ENCODE measurements at regions not wholly inside any gene's neighbourhood (a gene's known extent, or its start where the extent isn't known, plus 50 kb on each side); places are given as distances from the start of the nearest gene placed in this dataset.

GRCh38 chr6:25085756-25086155 is 150.0 kb upstream of the RIPOR2 start:
- no peaks in the 10 kb centered on the region for H3K27me3 ChIP-seq (ENCODE audit: control insufficient read depth in 2 of 2, insufficient read depth in 2 of 2, low read length in 2 of 2)
- H3K27ac ChIP-seq (ENCODE audit: low read depth in 2 of 2, low read length in 2 of 2) = no peak overlapping the region
- H3K4me3 ChIP-seq (ENCODE audit: low read length in 2 of 2) = no peak overlapping the region
- no peak overlapping the region for H3K9ac ChIP-seq (ENCODE audit: low read depth in 1 of 2, low read length in 2 of 2)
- H3K9me3 ChIP-seq (ENCODE audit: control insufficient read depth in 2 of 2, low read length in 2 of 2) = no peaks in the 10 kb centered on the region
- H3K4me1 ChIP-seq (ENCODE audit: control insufficient read depth in 2 of 2, insufficient read depth in 2 of 2, low read length in 2 of 2) = no peaks in the 10 kb centered on the region
- H3K36me3 ChIP-seq (ENCODE audit: control insufficient read depth in 2 of 2, insufficient read depth in 2 of 2, low read length in 2 of 2) = peaks cover 4 to 29% of the 10 kb centered on the region in 2 donors

DNA sequence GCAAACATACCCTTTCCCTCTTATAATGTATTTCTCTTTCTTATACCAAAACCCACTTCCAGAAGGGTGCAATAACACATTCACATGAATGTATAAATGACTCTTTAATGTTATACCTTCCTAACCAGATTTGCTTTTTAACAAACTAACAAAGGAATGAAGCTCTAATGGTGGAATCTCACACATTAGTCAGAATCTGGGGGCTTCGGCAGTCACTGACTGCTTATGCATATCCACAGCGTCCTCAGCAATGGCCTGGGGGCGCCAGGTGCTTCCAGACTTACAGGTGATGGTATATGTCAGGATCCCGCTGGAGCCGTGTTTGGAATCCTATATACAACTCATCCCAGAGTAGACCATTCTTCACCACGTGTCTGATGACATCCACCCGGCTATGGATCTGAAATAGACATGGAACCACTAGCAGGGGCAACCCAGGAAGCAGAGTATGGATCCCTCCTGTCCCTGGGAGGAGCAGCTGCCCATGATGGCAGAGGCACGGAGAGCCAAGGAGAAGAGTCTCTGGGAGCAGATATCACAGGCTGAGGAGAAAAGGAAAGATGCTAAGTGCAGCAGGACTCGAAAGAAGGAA is 150.8 kb upstream of the RIPOR2 start:
- Histone ChIP-seq H3K9ac (ENCODE audit: low read depth in 1 of 2, low read length in 2 of 2) (no peak overlapping the region), H3K4me1 (ENCODE audit: control insufficient read depth in 2 of 2, insufficient read depth in 2 of 2, low read length in 2 of 2) (no peaks in the 10 kb centered on the region), H3K36me3 (ENCODE audit: control insufficient read depth in 2 of 2, insufficient read depth in 2 of 2, low read length in 2 of 2) (peaks cover 10 to 34% of the 10 kb centered on the region in 2 donors), H3K27ac (ENCODE audit: low read depth in 2 of 2, low read length in 2 of 2) (no peak overlapping the region), H3K4me3 (ENCODE audit: low read length in 2 of 2) (no peak overlapping the region), H3K9me3 (ENCODE audit: control insufficient read depth in 2 of 2, low read length in 2 of 2) (no peaks in the 10 kb centered on the region), H3K27me3 (ENCODE audit: control insufficient read depth in 2 of 2, insufficient read depth in 2 of 2, low read length in 2 of 2) (no peaks in the 10 kb centered on the region)

GRCh38 chr6:25088513-25088912 is 152.8 kb upstream of the RIPOR2 start:
- Histone ChIP-seq H3K9me3 (ENCODE audit: control insufficient read depth in 2 of 2, low read length in 2 of 2) (no peaks in the 10 kb centered on the region), H3K9ac (ENCODE audit: low read depth in 1 of 2, low read length in 2 of 2) (no peak overlapping the region), H3K4me3 (ENCODE audit: low read length in 2 of 2) (no peak overlapping the region), H3K27me3 (ENCODE audit: control insufficient read depth in 2 of 2, insufficient read depth in 2 of 2, low read length in 2 of 2) (no peaks in the 10 kb centered on the region), H3K4me1 (ENCODE audit: control insufficient read depth in 2 of 2, insufficient read depth in 2 of 2, low read length in 2 of 2) (no peaks in the 10 kb centered on the region), H3K36me3 (ENCODE audit: control insufficient read depth in 2 of 2, insufficient read depth in 2 of 2, low read length in 2 of 2) (peaks cover 13 to 43% of the 10 kb centered on the region in 2 donors), H3K27ac (ENCODE audit: low read depth in 2 of 2, low read length in 2 of 2) (no peak overlapping the region)

- no peak overlapping the region for H3K27ac ChIP-seq (ENCODE audit: low read depth in 2 of 2, low read length in 2 of 2)
- no peak overlapping the region for H3K9ac ChIP-seq (ENCODE audit: low read depth in 1 of 2, low read length in 2 of 2)
- H3K36me3 ChIP-seq (ENCODE audit: control insufficient read depth in 2 of 2, insufficient read depth in 2 of 2, low read length in 2 of 2) = peaks cover 10 to 49% of the 10 kb centered on the region in 2 donors
- no peak overlapping the region for H3K4me3 ChIP-seq (ENCODE audit: low read length in 2 of 2)
- no peaks in the 10 kb centered on the region for H3K9me3 ChIP-seq (ENCODE audit: control insufficient read depth in 2 of 2, low read length in 2 of 2)
- no peaks in the 10 kb centered on the region for H3K4me1 ChIP-seq (ENCODE audit: control insufficient read depth in 2 of 2, insufficient read depth in 2 of 2, low read length in 2 of 2)
- no peaks in the 10 kb centered on the region for H3K27me3 ChIP-seq (ENCODE audit: control insufficient read depth in 2 of 2, insufficient read depth in 2 of 2, low read length in 2 of 2)
Observed at GRCh38 chr6:25089442-25089841, 153.7 kb upstream of the RIPOR2 start.

- Histone ChIP-seq H3K9me3 (ENCODE audit: control insufficient read depth in 2 of 2, low read length in 2 of 2) (no peaks in the 10 kb centered on the region), H3K9ac (ENCODE audit: low read depth in 1 of 2, low read length in 2 of 2) (no peak overlapping the region), H3K4me1 (ENCODE audit: control insufficient read depth in 2 of 2, insufficient read depth in 2 of 2, low read length in 2 of 2) (peaks cover 5 to 6% of the 10 kb centered on the region in 2 donors), H3K27me3 (ENCODE audit: control insufficient read depth in 2 of 2, insufficient read depth in 2 of 2, low read length in 2 of 2) (no peaks in the 10 kb centered on the region), H3K4me3 (ENCODE audit: low read length in 2 of 2) (no peak overlapping the region), H3K27ac (ENCODE audit: low read depth in 2 of 2, low read length in 2 of 2) (no peak overlapping the region), H3K36me3 (ENCODE audit: control insufficient read depth in 2 of 2, insufficient read depth in 2 of 2, low read length in 2 of 2) (peaks cover 16 to 41% of the 10 kb centered on the region in 2 donors)
Observed at GRCh38 chr6:25094726-25095125, 159.0 kb upstream of the RIPOR2 start.

DNA sequence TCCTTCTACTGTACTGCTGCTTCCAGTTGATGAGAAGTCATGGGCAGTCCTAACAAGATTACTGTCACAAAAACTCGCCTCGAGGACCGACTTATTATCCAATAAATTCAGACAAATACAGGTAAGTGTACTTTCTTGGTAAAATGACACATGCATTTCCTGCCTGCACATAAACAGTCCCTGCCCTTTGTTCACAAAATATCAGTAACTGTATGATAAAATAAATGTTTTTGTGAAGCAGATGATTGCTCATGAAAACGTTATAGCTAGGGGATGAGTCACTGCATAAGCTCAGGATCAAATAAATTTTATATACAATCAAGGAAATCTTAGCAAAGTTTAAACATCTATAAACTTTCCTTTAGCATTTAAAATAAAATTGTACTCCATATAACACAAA is 164.5 kb upstream of the RIPOR2 start:
- Histone ChIP-seq H3K9ac (ENCODE audit: low read depth in 1 of 2, low read length in 2 of 2) (no peak overlapping the region), H3K27ac (ENCODE audit: low read depth in 2 of 2, low read length in 2 of 2) (no peak overlapping the region), H3K4me1 (ENCODE audit: control insufficient read depth in 2 of 2, insufficient read depth in 2 of 2, low read length in 2 of 2) (peaks cover 6 to 11% of the 10 kb centered on the region in 2 donors), H3K4me3 (ENCODE audit: low read length in 2 of 2) (no peak overlapping the region), H3K36me3 (ENCODE audit: control insufficient read depth in 2 of 2, insufficient read depth in 2 of 2, low read length in 2 of 2) (peaks cover 3 to 5% of the 10 kb centered on the region in 2 donors), H3K27me3 (ENCODE audit: control insufficient read depth in 2 of 2, insufficient read depth in 2 of 2, low read length in 2 of 2) (no peaks in the 10 kb centered on the region), H3K9me3 (ENCODE audit: control insufficient read depth in 2 of 2, low read length in 2 of 2) (no peaks in the 10 kb centered on the region)

DNA sequence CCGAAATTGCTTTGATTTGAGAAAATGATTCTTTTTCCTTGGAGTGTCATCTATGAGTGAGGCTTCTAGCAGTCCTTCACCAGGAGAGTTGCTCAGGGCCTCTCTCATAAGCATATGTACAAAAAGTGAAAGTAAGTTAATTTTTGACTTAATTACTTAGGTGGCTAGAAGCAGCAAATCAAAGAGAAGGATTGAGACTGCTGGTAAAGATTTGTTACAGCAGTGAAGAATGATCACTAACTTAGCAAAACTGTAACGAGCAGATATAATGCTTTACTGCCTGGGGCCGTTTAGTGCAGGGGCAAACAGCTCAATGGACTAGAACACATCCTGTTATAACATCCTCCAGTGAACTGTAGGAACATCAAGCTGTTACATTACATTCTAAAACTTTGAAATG is 167.8 kb upstream of the RIPOR2 start:
- H3K4me3 ChIP-seq (ENCODE audit: low read length in 2 of 2) = no peak overlapping the region
- no peaks in the 10 kb centered on the region for H3K27me3 ChIP-seq (ENCODE audit: control insufficient read depth in 2 of 2, insufficient read depth in 2 of 2, low read length in 2 of 2)
- peaks cover 6 to 15% of the 10 kb centered on the region in 2 donors for H3K4me1 ChIP-seq (ENCODE audit: control insufficient read depth in 2 of 2, insufficient read depth in 2 of 2, low read length in 2 of 2)
- no peak overlapping the region for H3K9ac ChIP-seq (ENCODE audit: low read depth in 1 of 2, low read length in 2 of 2)
- H3K36me3 ChIP-seq (ENCODE audit: control insufficient read depth in 2 of 2, insufficient read depth in 2 of 2, low read length in 2 of 2) = peaks cover 10 to 25% of the 10 kb centered on the region in 2 donors
- no peak overlapping the region for H3K27ac ChIP-seq (ENCODE audit: low read depth in 2 of 2, low read length in 2 of 2)
- H3K9me3 ChIP-seq (ENCODE audit: control insufficient read depth in 2 of 2, low read length in 2 of 2) = no peaks in the 10 kb centered on the region

GRCh38 chr6:25105070-25105925 is 169.5 kb upstream of the RIPOR2 start:
- no peaks in the 10 kb centered on the region for H3K9me3 ChIP-seq (ENCODE audit: control insufficient read depth in 2 of 2, low read length in 2 of 2)
- no peaks in the 10 kb centered on the region for H3K27me3 ChIP-seq (ENCODE audit: control insufficient read depth in 2 of 2, insufficient read depth in 2 of 2, low read length in 2 of 2)
- H3K27ac ChIP-seq (ENCODE audit: low read depth in 2 of 2, low read length in 2 of 2) = no peak overlapping the region
- no peak overlapping the region for H3K4me3 ChIP-seq (ENCODE audit: low read length in 2 of 2)
- H3K9ac ChIP-seq (ENCODE audit: low read depth in 1 of 2, low read length in 2 of 2) = no peak overlapping the region
- H3K4me1 ChIP-seq (ENCODE audit: control insufficient read depth in 2 of 2, insufficient read depth in 2 of 2, low read length in 2 of 2) = peaks cover 0 to 6% of the 10 kb centered on the region in 2 donors
- H3K36me3 ChIP-seq (ENCODE audit: control insufficient read depth in 2 of 2, insufficient read depth in 2 of 2, low read length in 2 of 2) = peaks cover 12 to 41% of the 10 kb centered on the region in 2 donors

- H3K9ac ChIP-seq (ENCODE audit: low read depth in 1 of 2, low read length in 2 of 2) = no peak overlapping the region
- H3K9me3 ChIP-seq (ENCODE audit: control insufficient read depth in 2 of 2, low read length in 2 of 2) = no peaks in the 10 kb centered on the region
- peaks cover 12 to 41% of the 10 kb centered on the region in 2 donors for H3K36me3 ChIP-seq (ENCODE audit: control insufficient read depth in 2 of 2, insufficient read depth in 2 of 2, low read length in 2 of 2)
- no peak overlapping the region for H3K27ac ChIP-seq (ENCODE audit: low read depth in 2 of 2, low read length in 2 of 2)
- no peaks in the 10 kb centered on the region for H3K27me3 ChIP-seq (ENCODE audit: control insufficient read depth in 2 of 2, insufficient read depth in 2 of 2, low read length in 2 of 2)
- peaks cover 0 to 14% of the 10 kb centered on the region in 2 donors for H3K4me1 ChIP-seq (ENCODE audit: control insufficient read depth in 2 of 2, insufficient read depth in 2 of 2, low read length in 2 of 2)
- H3K4me3 ChIP-seq (ENCODE audit: low read length in 2 of 2) = no peak overlapping the region
Observed at GRCh38 chr6:25107218-25107617, 171.5 kb upstream of the RIPOR2 start.

DNA sequence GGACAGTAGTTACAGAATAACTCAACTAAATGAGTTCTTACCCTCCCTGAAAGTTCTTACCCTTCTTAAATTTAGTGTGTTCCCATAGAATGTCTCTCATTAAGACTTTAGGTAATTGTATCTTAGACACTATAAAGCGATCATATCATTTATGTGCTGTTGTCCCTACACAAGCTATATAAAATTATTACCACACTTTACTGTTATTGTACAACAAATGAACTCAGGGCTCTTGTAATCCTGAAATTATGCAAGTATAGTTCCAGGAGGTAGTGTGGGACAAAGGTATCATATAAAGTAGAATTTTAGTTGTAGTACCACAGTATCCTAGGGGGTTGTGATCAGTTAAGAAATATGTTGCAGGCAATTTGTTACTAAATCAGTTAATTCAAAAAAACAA is 167.4 kb upstream of the CARMIL1 start:
- Histone ChIP-seq H3K36me3 (ENCODE audit: control insufficient read depth in 2 of 2, insufficient read depth in 2 of 2, low read length in 2 of 2) (peaks cover 13 to 56% of the 10 kb centered on the region in 2 donors), H3K4me1 (ENCODE audit: control insufficient read depth in 2 of 2, insufficient read depth in 2 of 2, low read length in 2 of 2) (peaks cover 0 to 17% of the 10 kb centered on the region in 2 donors), H3K27ac (ENCODE audit: low read depth in 2 of 2, low read length in 2 of 2) (peak overlapping the region in 1 of 2 donors; percentile 32), H3K27me3 (ENCODE audit: control insufficient read depth in 2 of 2, insufficient read depth in 2 of 2, low read length in 2 of 2) (no peaks in the 10 kb centered on the region), H3K9me3 (ENCODE audit: control insufficient read depth in 2 of 2, low read length in 2 of 2) (no peaks in the 10 kb centered on the region), H3K4me3 (ENCODE audit: low read length in 2 of 2) (no peak overlapping the region), H3K9ac (ENCODE audit: low read depth in 1 of 2, low read length in 2 of 2) (no peak overlapping the region)

All from mucosa of rectum (tissue), 2 donors.